ENCODE measurements at regions not wholly inside any gene's neighbourhood (a gene's known extent, or its start where the extent isn't known, plus 50 kb on each side); places are given as distances from the start of the nearest gene placed in this dataset.

DNA sequence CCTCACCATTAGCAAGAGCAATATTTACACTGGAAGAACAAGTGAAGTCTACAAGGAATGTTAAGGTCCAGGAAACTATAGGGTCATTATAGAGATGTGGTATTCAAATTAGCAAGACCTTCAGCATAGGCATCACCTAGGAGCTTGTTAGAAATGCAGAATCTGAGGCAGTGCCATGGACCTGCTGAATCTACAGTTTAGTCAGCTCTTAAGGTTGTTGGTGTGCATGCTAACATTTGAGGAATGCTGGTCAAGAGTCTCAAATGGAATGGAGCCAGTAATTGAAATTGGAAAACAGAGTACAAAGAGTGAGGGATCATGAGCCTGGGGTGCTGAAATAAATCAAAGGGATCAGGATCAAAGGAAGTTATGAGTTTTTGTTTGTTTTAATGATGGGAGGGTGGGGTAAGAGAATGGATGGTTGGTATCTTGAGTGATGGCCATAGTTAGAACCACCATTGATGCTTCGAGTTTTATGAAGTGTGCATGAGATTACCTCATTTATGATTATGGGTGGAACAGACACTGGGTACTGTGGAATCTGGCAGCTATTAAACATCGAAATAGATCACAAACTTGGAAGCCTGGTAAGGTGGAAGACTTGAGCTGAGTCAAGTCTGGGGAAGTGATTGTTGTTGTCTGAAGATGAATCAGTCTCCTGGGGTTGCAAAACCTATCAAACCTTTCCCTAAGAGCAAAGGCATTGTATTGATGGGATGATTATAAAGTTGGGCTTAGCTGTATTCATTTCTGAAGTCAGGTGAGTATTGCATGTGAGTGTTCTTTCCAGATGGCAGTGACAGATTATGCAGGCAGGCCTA lies 323.3 kb upstream of the E2F7 start:
- TF ChIP-seq, protein P1, sequence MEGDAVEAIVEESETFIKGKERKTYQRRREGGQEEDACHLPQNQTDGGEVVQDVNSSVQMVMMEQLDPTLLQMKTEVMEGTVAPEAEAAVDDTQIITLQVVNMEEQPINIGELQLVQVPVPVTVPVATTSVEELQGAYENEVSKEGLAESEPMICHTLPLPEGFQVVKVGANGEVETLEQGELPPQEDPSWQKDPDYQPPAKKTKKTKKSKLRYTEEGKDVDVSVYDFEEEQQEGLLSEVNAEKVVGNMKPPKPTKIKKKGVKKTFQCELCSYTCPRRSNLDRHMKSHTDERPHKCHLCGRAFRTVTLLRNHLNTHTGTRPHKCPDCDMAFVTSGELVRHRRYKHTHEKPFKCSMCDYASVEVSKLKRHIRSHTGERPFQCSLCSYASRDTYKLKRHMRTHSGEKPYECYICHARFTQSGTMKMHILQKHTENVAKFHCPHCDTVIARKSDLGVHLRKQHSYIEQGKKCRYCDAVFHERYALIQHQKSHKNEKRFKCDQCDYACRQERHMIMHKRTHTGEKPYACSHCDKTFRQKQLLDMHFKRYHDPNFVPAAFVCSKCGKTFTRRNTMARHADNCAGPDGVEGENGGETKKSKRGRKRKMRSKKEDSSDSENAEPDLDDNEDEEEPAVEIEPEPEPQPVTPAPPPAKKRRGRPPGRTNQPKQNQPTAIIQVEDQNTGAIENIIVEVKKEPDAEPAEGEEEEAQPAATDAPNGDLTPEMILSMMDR (IDR thresholded peaks at IDR 0.05), result no peak
- TF ChIP-seq EZH2 (IDR thresholded peaks at IDR 0.05), result no peak
- no peak for TF ChIP-seq EZH2phosphoT487 (IDR thresholded peaks at IDR 0.05)

All from neural progenitor cell (in vitro differentiated cells).